IMR-90 (cell line): ENCODE measurements at regions not wholly inside any gene's neighbourhood (a gene's known extent, or its start where the extent isn't known, plus 50 kb on each side); places are given as distances from the start of the nearest gene placed in this dataset.

ENCODE experiments used
- ATAC-seq: fragments of 200-7000 bp; cut with Tn5 transposase; 2 replicates; pipeline ENCODE4 v1.9.1; 2020; ENCODE audit warnings: low read depth, mild to moderate bottlenecking, moderate library complexity
- BruUV-seq: library from RNA; stranded (reverse); fragments of 400-500 nt; replicated peaks from 2 replicates; lab custom pipeline; 2021; lab: Mats Ljungman, UMichigan
- CTCF ChIA-PET: fragments of 300-600 bp; formaldehyde crosslinking; extraction: SDS; loops from one replicate; lab custom pipeline; 2021; ENCODE audit warnings: antibody characterized with exemption; lab: Yijun Ruan, JAX
- POLR2A ChIA-PET: fragments of 300-600 bp; sonication (Branson Sonifier 250); formaldehyde crosslinking; loops from one replicate; lab custom pipeline; 2022; ENCODE audit warnings: antibody characterized with exemption; ENCODE audit not compliant: unreplicated experiment; lab: Charles Lee
- DNase-seq: peaks from one replicate; pipeline ENCODE4 v3.0.0; 2013
- H2AFZ ChIP-seq: replicated peaks from 2 replicates; pipeline ENCODE3; 2013; ENCODE audit warnings: low read length, mild to moderate bottlenecking; ENCODE audit not compliant: poor library complexity
- H2AK5ac ChIP-seq: 2 replicates; pipeline ENCODE4 v1.6.1; 2013; ENCODE audit warnings: low read depth, low read length, inconsistent platforms
- H2AK9ac ChIP-seq: replicated peaks from 2 replicates; pipeline ENCODE3; 2013; ENCODE audit warnings: mild to moderate bottlenecking, low read depth, low read length, moderate library complexity; ENCODE audit not compliant: poor library complexity
- H2BK120ac ChIP-seq: 2 replicates; pipeline ENCODE4 v1.6.1; 2013; ENCODE audit warnings: low read depth, low read length, inconsistent platforms
- H2BK15ac ChIP-seq: 3 replicates; pipeline ENCODE4 v1.6.1; 2013; ENCODE audit warnings: low read depth, low read length, inconsistent platforms
- H2BK20ac ChIP-seq: 2 replicates; pipeline ENCODE4 v1.6.1; 2013; ENCODE audit warnings: low read depth, mild to moderate bottlenecking, inconsistent platforms, low read length, moderate library complexity
- H2BK5ac ChIP-seq: 2 replicates; pipeline ENCODE4 v1.6.1; 2013; ENCODE audit warnings: mild to moderate bottlenecking, low read depth, low read length, inconsistent platforms; ENCODE audit not compliant: poor library complexity, severe bottlenecking
- H3K14ac ChIP-seq: replicated peaks from 2 replicates; pipeline ENCODE4 v1.6.1; 2013; ENCODE audit warnings: low read depth, low read length, inconsistent platforms
- H3K18ac ChIP-seq: 2 replicates; pipeline ENCODE4 v1.6.1; 2013; ENCODE audit warnings: low read depth, low read length, control low read depth
- H3K23ac ChIP-seq: 2 replicates; pipeline ENCODE4 v1.6.1; 2013; ENCODE audit warnings: low read depth, low read length, inconsistent platforms
- H3K27ac ChIP-seq: 2 replicates; pipeline ENCODE4 v1.5.1; 2013; ENCODE audit warnings: mild to moderate bottlenecking, control low read depth, low read length; ENCODE audit not compliant: insufficient read depth
- H3K27me3 ChIP-seq: 2 replicates; pipeline ENCODE4 v1.6.1; 2013; ENCODE audit warnings: low read length; ENCODE audit not compliant: control insufficient read depth, insufficient read depth
- H3K36me3 ChIP-seq: 2 replicates; pipeline ENCODE4 v1.6.1; 2013; ENCODE audit warnings: low read length, mixed read lengths; ENCODE audit not compliant: control insufficient read depth, insufficient read depth
- H3K4ac ChIP-seq: 2 replicates; pipeline ENCODE4 v1.6.1; 2013; ENCODE audit warnings: low read depth, low read length, inconsistent platforms
- H3K4me1 ChIP-seq: 2 replicates; pipeline ENCODE4 v1.6.1; 2013; ENCODE audit warnings: low read length, mixed read lengths; ENCODE audit not compliant: control insufficient read depth, insufficient read depth
- H3K4me2 ChIP-seq: 2 replicates; pipeline ENCODE4 v1.6.1; 2013; ENCODE audit warnings: low read depth, mild to moderate bottlenecking, control low read depth, low read length, moderate library complexity
- H3K4me3 ChIP-seq: 2 replicates; pipeline ENCODE4 v1.5.1; 2013; ENCODE audit warnings: low read depth, mild to moderate bottlenecking, control low read depth, low read length, moderate library complexity; ENCODE audit not compliant: insufficient read depth
- H3K56ac ChIP-seq: 2 replicates; pipeline ENCODE4 v1.6.1; 2013; ENCODE audit warnings: low read length, inconsistent platforms; ENCODE audit not compliant: insufficient read depth; ENCODE audit errors: extremely low read depth
- H3K79me1 ChIP-seq, 2 experiments: 2 replicates each; pipeline ENCODE4 v1.6.1; 2013; ENCODE audit warnings: low read length in 2 of 2, inconsistent platforms in 1 of 2, low read depth in 1 of 2
- H3K9ac ChIP-seq: 2 replicates; pipeline ENCODE4 v1.6.1; 2013; ENCODE audit warnings: low read depth, low read length, control low read depth
- H3K9me1 ChIP-seq: 2 replicates; pipeline ENCODE4 v1.6.1; 2013; ENCODE audit warnings: low read length, inconsistent platforms; ENCODE audit not compliant: insufficient read depth
- H3K9me3 ChIP-seq: 2 replicates; pipeline ENCODE4 v1.6.1; 2013; ENCODE audit warnings: low read length; ENCODE audit not compliant: control insufficient read depth, insufficient read depth
- H4K20me1 ChIP-seq: 2 replicates; pipeline ENCODE4 v1.6.1; 2013; ENCODE audit warnings: low read length, inconsistent platforms; ENCODE audit not compliant: insufficient read depth
- H4K5ac ChIP-seq: 2 replicates; pipeline ENCODE4 v1.6.1; 2013; ENCODE audit warnings: mild to moderate bottlenecking, low read depth, low read length, control low read depth
- H4K8ac ChIP-seq, 2 experiments: 2 replicates each; pipeline ENCODE4 v1.6.1; 2013; ENCODE audit warnings: low read depth in 2 of 2, low read length in 2 of 2, control low read depth in 1 of 2, inconsistent platforms in 1 of 2
- H4K91ac ChIP-seq: 2 replicates; pipeline ENCODE4 v1.6.1; 2013; ENCODE audit warnings: low read depth, low read length, inconsistent platforms; ENCODE audit not compliant: insufficient read depth
- CEBPB ChIP-seq: IDR thresholded peaks from 2 replicates; pipeline ENCODE4 v1.6.1; 2012; ENCODE audit warnings: low read depth, low read length, improper control_type of control experiment
- MXI1 ChIP-seq: IDR thresholded peaks from 2 replicates; pipeline ENCODE4 v1.6.1; 2012; ENCODE audit warnings: low read depth, mild to moderate bottlenecking, low read length, moderate library complexity, borderline replicate concordance
- POLR2A ChIP-seq: IDR thresholded peaks from 2 replicates; pipeline ENCODE4 v1.6.1; 2012; ENCODE audit warnings: mild to moderate bottlenecking, low read depth, low read length
- WGBS, 2 experiments: methylation state at CpG; one replicate each; pipeline versions ENCODE4 v1.1.5 to v1.1.7; 2013; ENCODE audit warnings: missing lambda C conversion rate in 2 of 2; ENCODE audit not compliant: insufficient read length in 1 of 2; ENCODE audit errors: extremely low coverage in 2 of 2; 5-methylcytosine and 5-hydroxymethylcytosine counted together
- dilution Hi-C: fragments of 300-500 bp; cut with HindIII; formaldehyde crosslinking; loops from one replicate; pipeline ENCODE4 v1.14.3; 2018; ENCODE audit warnings: low sequenced_read_pairs; ENCODE audit not compliant: unreplicated experiment
- in situ Hi-C: fragments of 300-500 bp; cut with MboI; formaldehyde crosslinking; loops from 3 replicates; pipeline ENCODE4 v1.14.3; 2019; ENCODE audit warnings: low sequenced_read_pairs, inconsistent platforms, mixed read lengths
- intact Hi-C: fragments of 100-400 bp; cut with micrococcal nuclease; formaldehyde crosslinking; loops from 2 replicates; pipeline ENCODE4 v1.10.0; 2022

- peaks cover 26% of the 10 kb centered on the region for H3K4me1 ChIP-seq
- BruUV-seq, result no TSS peak
- H3K9me1 ChIP-seq, result peaks cover 28% of the 10 kb centered on the region
- peak overlapping the region; percentile 92 for H2AK5ac ChIP-seq
- no peak overlapping the region for H2BK5ac ChIP-seq
- H4K8ac ChIP-seq, result peak overlapping the region; percentile 27 to 73; a peak in 3 of 4 replicates
- H4K20me1 ChIP-seq, result no peaks in the 10 kb centered on the region
- H2BK120ac ChIP-seq, result peak overlapping the region; percentile 96
- peak overlapping the region; percentile 96 for H4K91ac ChIP-seq
- peak overlapping the region; percentile 75 for H2AK9ac ChIP-seq
- H3K23ac ChIP-seq, result peak overlapping the region; percentile 73
- ChIA-PET CTCF (interaction anchor here (0.7 kb wide), 1 partner anchor 67 kb away, joined by 3 read pairs; no protein-coding TSS in a partner anchor), POLR2A (no interaction called here)
- H2BK20ac ChIP-seq, result peak overlapping the region; percentile 94
- H3K14ac ChIP-seq, result peak overlapping the region; percentile 92
- H3K4ac ChIP-seq, result peak overlapping the region; percentile 96
- H3K4me2 ChIP-seq, result no peak overlapping the region
- no peak overlapping the region for H3K4me3 ChIP-seq
- H3K9ac ChIP-seq, result no peak overlapping the region
- 66% methylated on average over 7 of the region's 16 CpGs; no CpG with 5 or more reads in 1 of the 2 experiments for WGBS, 2 experiments
- H4K5ac ChIP-seq, result peak overlapping the region; percentile 77
- intact Hi-C loops, result no loop called here
- H2AFZ ChIP-seq, result peak overlapping the region; percentile 71
- no peaks in the 10 kb centered on the region for H3K36me3 ChIP-seq
- dilution Hi-C loops, result no loop called here
- peaks cover 0 to 33% of the 10 kb centered on the region in 2 experiments; a peak in 2 of 4 replicates for H3K79me1 ChIP-seq
- no peaks in the 10 kb centered on the region for H3K27me3 ChIP-seq
- no peak overlapping the region; the same call in 1 of the 2 replicates for H3K56ac ChIP-seq
- H3K18ac ChIP-seq, result peak overlapping the region; percentile 16
- H3K9me3 ChIP-seq, result no peaks in the 10 kb centered on the region
- TF ChIP-seq CEBPB (no peak), POLR2A (peak; percentile 32; the same call in 1 of the 2 replicates), MXI1 (no peak)
- H2BK15ac ChIP-seq, result peak overlapping the region; percentile 58; the same call in 2 of the 3 replicates
- ATAC-seq, result peak; percentile 29; the same call in 1 of the 2 replicates
- peak; percentile 60 for DNase-seq
- in situ Hi-C loops, result no loop called here
- H3K27ac ChIP-seq, result no peak overlapping the region
Measured at GRCh38 chr16:88298181-88298832, 84.5 kb upstream of the ZNF469 start.
